Neural cell (in vitro differentiated cells): ENCODE measurements at regions not wholly inside any gene's neighbourhood (a gene's known extent, or its start where the extent isn't known, plus 50 kb on each side); places are given as distances from the start of the nearest gene placed in this dataset.

Source experiments
- H2AFZ ChIP-seq: fragments of 200-600, 300-800 bp; sonication (generic), shearing (Covaris generic); 2 replicates; pipeline ENCODE4 v1.6.0; 2014; ENCODE audit warnings: low read depth, mild to moderate bottlenecking, antibody characterized with exemption, low read length, moderate library complexity
- H3F3A ChIP-seq: fragments of 200-600 bp; shearing (Covaris generic); 2 replicates; pipeline ENCODE4 v1.6.1; 2016; ENCODE audit warnings: mild to moderate bottlenecking, moderate library complexity, mixed read lengths, antibody characterized with exemption, low read length; ENCODE audit not compliant: insufficient read depth, poor library complexity, severe bottlenecking
- H3K27ac ChIP-seq: fragments of 200-600, 300-800 bp; sonication (generic), shearing (Covaris generic); 2 replicates; pipeline ENCODE4 v1.5.1; 2014; ENCODE audit warnings: mild to moderate bottlenecking, low read length, moderate library complexity
- H3K27me3 ChIP-seq: fragments of 300-800, 200-600 bp; sonication (generic), shearing (Covaris generic); 2 replicates; pipeline ENCODE4 v1.6.0; 2014; ENCODE audit warnings: mild to moderate bottlenecking, low read depth, low read length, moderate library complexity; ENCODE audit not compliant: insufficient read depth
- H3K36me3 ChIP-seq: fragments of 300-800, 200-600 bp; sonication (generic), shearing (Covaris generic); 2 replicates; pipeline ENCODE4 v1.5.1; 2014; ENCODE audit warnings: mild to moderate bottlenecking, antibody characterized with exemption, low read length, moderate library complexity; ENCODE audit not compliant: insufficient read depth
- H3K4me2 ChIP-seq: fragments of 300-800, 200-600 bp; sonication (generic), shearing (Covaris generic); 2 replicates; pipeline ENCODE4 v1.6.0; 2014; ENCODE audit warnings: mild to moderate bottlenecking, low read length
- H3K4me3 ChIP-seq: fragments of 300-800, 200-600 bp; sonication (generic), shearing (Covaris generic); 2 replicates; pipeline ENCODE4 v1.5.1; 2014; ENCODE audit warnings: mild to moderate bottlenecking, low read length, moderate library complexity
- H3K79me2 ChIP-seq: fragments of 200-600 bp; shearing (Covaris generic); replicated peaks from 2 replicates; pipeline ENCODE4 v1.6.0; 2014; ENCODE audit warnings: mild to moderate bottlenecking, low read length, moderate library complexity; ENCODE audit not compliant: insufficient read depth
- H3K9ac ChIP-seq: fragments of 300-800, 200-600 bp; sonication (generic), shearing (Covaris generic); 2 replicates; pipeline ENCODE4 v1.6.1; 2016; ENCODE audit warnings: mild to moderate bottlenecking, low read length, mixed read lengths
- H3K9me2 ChIP-seq: fragments of 200-600 bp; shearing (Covaris generic); 2 replicates; pipeline ENCODE4 v1.6.1; 2016; ENCODE audit warnings: mild to moderate bottlenecking, low read length, mixed read lengths; ENCODE audit not compliant: insufficient read depth
- H3K9me3 ChIP-seq: fragments of 200-600, 300-800 bp; sonication (generic), shearing (Covaris generic); 2 replicates; pipeline ENCODE4 v1.6.1; 2016; ENCODE audit warnings: mild to moderate bottlenecking, mixed run types, low read length, moderate library complexity, mixed read lengths
- H4K20me1 ChIP-seq: fragments of 200-600 bp; shearing (Covaris generic); 2 replicates; pipeline ENCODE4 v1.6.1; 2016; ENCODE audit warnings: mild to moderate bottlenecking, mixed run types; ENCODE audit not compliant: insufficient read depth
- EP300 ChIP-seq: fragments of 450-650 bp; conservative IDR thresholded peaks from 2 replicates; pipeline ENCODE4 v1.6.1; 2014; ENCODE audit warnings: antibody characterized with exemption, mild to moderate bottlenecking, moderate library complexity; ENCODE audit not compliant: poor library complexity, severe bottlenecking
- EZH2 ChIP-seq: fragments of 200-600, 300-800 bp; shearing (Covaris generic), sonication (generic); IDR thresholded peaks from 2 replicates; pipeline ENCODE4 v1.6.1; 2014; ENCODE audit warnings: antibody characterized with exemption, low read length, borderline replicate concordance, mild to moderate bottlenecking; ENCODE audit not compliant: insufficient read depth, poor library complexity, severe bottlenecking
- MXI1 ChIP-seq: fragments of 450-650 bp; conservative IDR thresholded peaks from 2 replicates; pipeline ENCODE4 v1.6.1; 2014; ENCODE audit warnings: antibody characterized with exemption, mild to moderate bottlenecking; ENCODE audit not compliant: poor library complexity, severe bottlenecking
- POLR2AphosphoS5 ChIP-seq: IDR thresholded peaks from 2 replicates; pipeline ENCODE4 v1.6.1; 2012
- RAD21 ChIP-seq: fragments of 450-650 bp; conservative IDR thresholded peaks from 2 replicates; pipeline ENCODE4 v1.6.1; 2014; ENCODE audit warnings: antibody characterized with exemption, mild to moderate bottlenecking, moderate library complexity
- SMC3 ChIP-seq: fragments of 450-650 bp; conservative IDR thresholded peaks from 2 replicates; pipeline ENCODE4 v1.6.1; 2014; ENCODE audit warnings: antibody characterized with exemption, mild to moderate bottlenecking, moderate library complexity; ENCODE audit not compliant: poor library complexity
- TAF1 ChIP-seq: IDR thresholded peaks from 2 replicates; pipeline ENCODE4 v1.6.1; 2012; ENCODE audit warnings: low read depth
- TF ChIP-seq, protein P1 (sequence below): fragments of 450-650 bp; IDR thresholded peaks from 2 replicates; pipeline ENCODE4 v1.5.1; 2014; ENCODE audit warnings: antibody characterized with exemption, mild to moderate bottlenecking, moderate library complexity; ENCODE audit not compliant: poor library complexity, severe bottlenecking
- TF ChIP-seq, protein P2 (sequence below): IDR thresholded peaks from 2 replicates; pipeline ENCODE4 v1.6.1; 2012; ENCODE audit warnings: borderline replicate concordance

DNA sequence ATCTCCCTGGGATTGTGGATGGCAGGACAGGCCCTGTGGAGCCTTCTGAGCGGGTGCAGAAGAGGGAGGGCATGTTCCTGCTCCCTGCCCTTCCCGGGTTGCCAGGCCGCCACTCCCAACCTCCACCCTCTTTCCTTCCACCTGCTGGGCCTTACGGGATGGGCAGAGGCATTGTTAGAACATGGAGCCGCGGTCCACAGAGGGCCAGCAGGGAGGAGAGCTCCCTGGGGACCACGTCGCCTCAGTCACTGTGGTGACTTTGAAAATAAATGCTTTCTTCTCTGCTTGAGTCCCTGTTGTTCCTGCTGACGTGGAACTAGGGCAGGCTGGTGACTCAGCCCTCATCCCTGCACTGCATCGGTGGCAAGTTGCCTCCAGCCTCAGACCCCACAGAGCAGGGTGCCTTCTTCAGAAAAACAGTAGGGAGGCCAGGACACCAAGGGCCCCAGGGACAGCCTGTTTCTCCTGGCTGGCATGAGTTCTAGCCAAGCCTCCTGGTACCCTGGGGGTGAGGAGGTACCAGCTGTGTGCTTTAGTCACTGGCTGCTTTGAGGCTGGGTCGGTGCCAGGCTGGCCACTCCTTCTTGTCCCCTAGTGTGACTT, 224.9 kb downstream of the SEC14L1 start:
- no peaks in the 10 kb centered on the region for H3K27me3 ChIP-seq
- H3K9ac ChIP-seq = no peak overlapping the region
- no peak overlapping the region for H3K4me3 ChIP-seq
- H3K36me3 ChIP-seq = no peaks in the 10 kb centered on the region
- no peaks in the 10 kb centered on the region for H4K20me1 ChIP-seq
- no peaks in the 10 kb centered on the region for H3F3A ChIP-seq
- no peaks in the 10 kb centered on the region for H3K9me3 ChIP-seq
- H3K4me2 ChIP-seq = no peak overlapping the region
- H2AFZ ChIP-seq = no peak overlapping the region
- no peaks in the 10 kb centered on the region for H3K9me2 ChIP-seq
- no peaks in the 10 kb centered on the region for H3K79me2 ChIP-seq
- no peak overlapping the region for H3K27ac ChIP-seq
- TF ChIP-seq, protein P1, sequence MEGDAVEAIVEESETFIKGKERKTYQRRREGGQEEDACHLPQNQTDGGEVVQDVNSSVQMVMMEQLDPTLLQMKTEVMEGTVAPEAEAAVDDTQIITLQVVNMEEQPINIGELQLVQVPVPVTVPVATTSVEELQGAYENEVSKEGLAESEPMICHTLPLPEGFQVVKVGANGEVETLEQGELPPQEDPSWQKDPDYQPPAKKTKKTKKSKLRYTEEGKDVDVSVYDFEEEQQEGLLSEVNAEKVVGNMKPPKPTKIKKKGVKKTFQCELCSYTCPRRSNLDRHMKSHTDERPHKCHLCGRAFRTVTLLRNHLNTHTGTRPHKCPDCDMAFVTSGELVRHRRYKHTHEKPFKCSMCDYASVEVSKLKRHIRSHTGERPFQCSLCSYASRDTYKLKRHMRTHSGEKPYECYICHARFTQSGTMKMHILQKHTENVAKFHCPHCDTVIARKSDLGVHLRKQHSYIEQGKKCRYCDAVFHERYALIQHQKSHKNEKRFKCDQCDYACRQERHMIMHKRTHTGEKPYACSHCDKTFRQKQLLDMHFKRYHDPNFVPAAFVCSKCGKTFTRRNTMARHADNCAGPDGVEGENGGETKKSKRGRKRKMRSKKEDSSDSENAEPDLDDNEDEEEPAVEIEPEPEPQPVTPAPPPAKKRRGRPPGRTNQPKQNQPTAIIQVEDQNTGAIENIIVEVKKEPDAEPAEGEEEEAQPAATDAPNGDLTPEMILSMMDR = no peak
- no peak for TF ChIP-seq POLR2AphosphoS5
- no peak for TF ChIP-seq EZH2
- TF ChIP-seq, protein P2, sequence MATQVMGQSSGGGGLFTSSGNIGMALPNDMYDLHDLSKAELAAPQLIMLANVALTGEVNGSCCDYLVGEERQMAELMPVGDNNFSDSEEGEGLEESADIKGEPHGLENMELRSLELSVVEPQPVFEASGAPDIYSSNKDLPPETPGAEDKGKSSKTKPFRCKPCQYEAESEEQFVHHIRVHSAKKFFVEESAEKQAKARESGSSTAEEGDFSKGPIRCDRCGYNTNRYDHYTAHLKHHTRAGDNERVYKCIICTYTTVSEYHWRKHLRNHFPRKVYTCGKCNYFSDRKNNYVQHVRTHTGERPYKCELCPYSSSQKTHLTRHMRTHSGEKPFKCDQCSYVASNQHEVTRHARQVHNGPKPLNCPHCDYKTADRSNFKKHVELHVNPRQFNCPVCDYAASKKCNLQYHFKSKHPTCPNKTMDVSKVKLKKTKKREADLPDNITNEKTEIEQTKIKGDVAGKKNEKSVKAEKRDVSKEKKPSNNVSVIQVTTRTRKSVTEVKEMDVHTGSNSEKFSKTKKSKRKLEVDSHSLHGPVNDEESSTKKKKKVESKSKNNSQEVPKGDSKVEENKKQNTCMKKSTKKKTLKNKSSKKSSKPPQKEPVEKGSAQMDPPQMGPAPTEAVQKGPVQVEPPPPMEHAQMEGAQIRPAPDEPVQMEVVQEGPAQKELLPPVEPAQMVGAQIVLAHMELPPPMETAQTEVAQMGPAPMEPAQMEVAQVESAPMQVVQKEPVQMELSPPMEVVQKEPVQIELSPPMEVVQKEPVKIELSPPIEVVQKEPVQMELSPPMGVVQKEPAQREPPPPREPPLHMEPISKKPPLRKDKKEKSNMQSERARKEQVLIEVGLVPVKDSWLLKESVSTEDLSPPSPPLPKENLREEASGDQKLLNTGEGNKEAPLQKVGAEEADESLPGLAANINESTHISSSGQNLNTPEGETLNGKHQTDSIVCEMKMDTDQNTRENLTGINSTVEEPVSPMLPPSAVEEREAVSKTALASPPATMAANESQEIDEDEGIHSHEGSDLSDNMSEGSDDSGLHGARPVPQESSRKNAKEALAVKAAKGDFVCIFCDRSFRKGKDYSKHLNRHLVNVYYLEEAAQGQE = no peak
- no peak for TF ChIP-seq MXI1
- no peak for TF ChIP-seq EP300
- no peak for TF ChIP-seq TAF1
- TF ChIP-seq SMC3 = no peak
- no peak for TF ChIP-seq RAD21

DNA sequence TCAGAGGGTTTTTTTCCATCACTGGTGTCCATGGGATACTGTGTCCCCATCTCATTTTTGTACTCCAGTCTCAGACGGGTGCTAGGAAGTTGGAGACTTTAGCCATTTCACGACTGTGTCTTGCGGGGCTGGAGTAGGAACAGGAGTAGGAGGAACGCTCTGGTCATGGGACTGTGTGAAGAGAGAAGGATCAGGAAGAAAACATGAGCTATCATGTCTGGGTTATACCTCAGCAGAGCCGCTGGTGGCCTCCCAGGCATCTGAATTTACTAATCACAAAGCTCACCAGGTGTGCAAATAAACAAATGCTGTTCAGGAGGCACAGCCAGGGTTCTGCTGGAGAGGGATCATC, 225.4 kb downstream of the SEC14L1 start:
- no peak overlapping the region for H3K9ac ChIP-seq
- H3K79me2 ChIP-seq = no peaks in the 10 kb centered on the region
- no peaks in the 10 kb centered on the region for H3K36me3 ChIP-seq
- H3K4me2 ChIP-seq = no peak overlapping the region
- no peak overlapping the region for H3K27ac ChIP-seq
- no peaks in the 10 kb centered on the region for H3K27me3 ChIP-seq
- no peak overlapping the region for H2AFZ ChIP-seq
- no peak for TF ChIP-seq TAF1
- TF ChIP-seq MXI1 = no peak
- no peak for TF ChIP-seq POLR2AphosphoS5
- no peak for TF ChIP-seq EP300
- TF ChIP-seq, protein P2 = no peak
- no peaks in the 10 kb centered on the region for H3K9me3 ChIP-seq
- no peaks in the 10 kb centered on the region for H3K9me2 ChIP-seq
- H4K20me1 ChIP-seq = no peaks in the 10 kb centered on the region
- no peaks in the 10 kb centered on the region for H3F3A ChIP-seq
- no peak overlapping the region for H3K4me3 ChIP-seq
